GM12878 (cell line): ENCODE measurements at regions not wholly inside any gene's neighbourhood (a gene's known extent, or its start where the extent isn't known, plus 50 kb on each side); places are given as distances from the start of the nearest gene placed in this dataset.

ENCODE experiments used
- MAX ChIP-seq: IDR thresholded peaks from 2 replicates; pipeline ENCODE4 v1.6.1; 2012; ENCODE audit warnings: low read depth, low read length, improper control_type of control experiment
- STAT1 ChIP-seq: fragments of 450-650 bp; conservative IDR thresholded peaks from 2 replicates; pipeline ENCODE4 v1.6.1; 2014; ENCODE audit warnings: antibody characterized with exemption, mild to moderate bottlenecking

GRCh38 chr14:38929416-38929815, 173.6 kb downstream of the SEC23A start:
- TF ChIP-seq STAT1: no peak
- TF ChIP-seq MAX: no peak
